ENCODE measurements at regions not wholly inside any gene's neighbourhood (a gene's known extent, or its start where the extent isn't known, plus 50 kb on each side); places are given as distances from the start of the nearest gene placed in this dataset.

GRCh38 chr5:9888501-9888901 lies 258.4 kb upstream of the TAS2R1 start:
- no peak for TF ChIP-seq CTCF (optimal IDR thresholded peaks at IDR 0.05 in 1 of 3, IDR thresholded peaks at IDR 0.05 in 1 of 3, conservative IDR thresholded peaks at IDR 0.05 in 1 of 3; ENCODE audit: extremely low read depth in 1 of 3, insufficient read depth in 2 of 3, low read length in 3 of 3)
- no peak for TF ChIP-seq EZH2 (IDR thresholded peaks at IDR 0.05; ENCODE audit: low read length)
